HEK293 (cell line): ENCODE measurements at regions not wholly inside any gene's neighbourhood (a gene's known extent, or its start where the extent isn't known, plus 50 kb on each side); places are given as distances from the start of the nearest gene placed in this dataset.

ENCODE experiments used
- CTCF ChIA-PET: fragments of 350-600 bp; formaldehyde crosslinking; extraction: SDS; loops from one replicate; lab custom pipeline; 2021; ENCODE audit warnings: antibody characterized with exemption; lab: Yijun Ruan, JAX
- POLR2A ChIA-PET: fragments of 300-600 bp; formaldehyde crosslinking; extraction: SDS; loops from one replicate; lab custom pipeline; 2020; ENCODE audit warnings: antibody characterized with exemption, inconsistent platforms; lab: Yijun Ruan, JAX
- H3K27ac ChIP-seq: fragments of 200-500 bp; sonication (Bioruptor generic); 2 replicates; pipeline ENCODE4 v1.5.1; 2014; ENCODE audit warnings: low read depth, low read length, control low read depth, inconsistent platforms; ENCODE audit errors: extremely low read depth
- H3K36me3 ChIP-seq, 2 experiments: fragments of 200-500 bp in 1 of 2; sonication (Bioruptor generic) in 1 of 2; 1 replicate in 1 of 2; 2 replicates in 1 of 2; pipeline ENCODE4 v1.5.1; 2014 to 2017; ENCODE audit warnings: inconsistent platforms in 2 of 2, low read length in 2 of 2; ENCODE audit not compliant: control insufficient read depth in 2 of 2, insufficient read depth in 1 of 2
- H3K4me1 ChIP-seq: fragments of 200-500 bp; sonication (Bioruptor generic); 2 replicates; pipeline ENCODE4 v1.5.1; 2014; ENCODE audit warnings: mild to moderate bottlenecking, low read length, inconsistent platforms; ENCODE audit not compliant: control insufficient read depth, insufficient read depth
- H3K4me3 ChIP-seq: 2 replicates; pipeline ENCODE4 v1.5.1; 2011; ENCODE audit warnings: low read depth, mild to moderate bottlenecking, control low read depth, low read length, moderate library complexity
- H3K9me3 ChIP-seq: fragments of 200-500 bp; sonication (Bioruptor generic); 2 replicates; pipeline ENCODE4 v1.5.1; 2014; ENCODE audit warnings: low read depth, low read length, inconsistent platforms; ENCODE audit not compliant: control insufficient read depth, insufficient read depth
- BCL6B ChIP-seq: fragments of 450-650 bp; formaldehyde crosslinking; IDR thresholded peaks from 2 replicates; pipeline ENCODE4 v1.5.1; 2017; ENCODE audit warnings: missing biosample characterization, missing genetic modification characterization
- KLF1 ChIP-seq: fragments of 450-650 bp; formaldehyde crosslinking; IDR thresholded peaks from 2 replicates; pipeline ENCODE4 v1.5.1; 2016; ENCODE audit warnings: missing biosample characterization, missing genetic modification characterization
- KLF9 ChIP-seq: fragments of 450-650 bp; formaldehyde crosslinking; IDR thresholded peaks from 2 replicates; pipeline ENCODE4 v1.5.1; 2016; ENCODE audit warnings: missing biosample characterization, missing genetic modification characterization, low read depth
- OVOL3 ChIP-seq: fragments of 450-650 bp; formaldehyde crosslinking; IDR thresholded peaks from 2 replicates; pipeline ENCODE4 v1.5.1; 2016; ENCODE audit warnings: missing biosample characterization, missing genetic modification characterization
- PRDM10 ChIP-seq: fragments of 450-650 bp; formaldehyde crosslinking; IDR thresholded peaks from 2 replicates; pipeline ENCODE4 v1.5.1; 2016; ENCODE audit warnings: missing biosample characterization, missing genetic modification characterization
- REST ChIP-seq: fragments of 450-650 bp; formaldehyde crosslinking; IDR thresholded peaks from 2 replicates; pipeline ENCODE4 v1.5.1; 2016; ENCODE audit warnings: missing biosample characterization, missing genetic modification characterization
- SP7 ChIP-seq: fragments of 450-650 bp; formaldehyde crosslinking; IDR thresholded peaks from 2 replicates; pipeline ENCODE4 v1.5.1; 2016; ENCODE audit warnings: missing biosample characterization, missing genetic modification characterization
- YY2 ChIP-seq: fragments of 450-650 bp; formaldehyde crosslinking; IDR thresholded peaks from 2 replicates; pipeline ENCODE4 v1.5.1; 2016; ENCODE audit warnings: missing biosample characterization, missing genetic modification characterization
- ZBTB8A ChIP-seq: fragments of 450-650 bp; formaldehyde crosslinking; IDR thresholded peaks from 2 replicates; pipeline ENCODE4 v1.5.1; 2016; ENCODE audit warnings: missing biosample characterization, missing genetic modification characterization
- ZEB2 ChIP-seq: fragments of 450-650 bp; formaldehyde crosslinking; IDR thresholded peaks from 2 replicates; pipeline ENCODE4 v1.5.1; 2016; ENCODE audit warnings: missing biosample characterization, missing genetic modification characterization
- ZIC2 ChIP-seq: fragments of 450-650 bp; formaldehyde crosslinking; IDR thresholded peaks from 2 replicates; pipeline ENCODE4 v1.5.1; 2016; ENCODE audit warnings: missing biosample characterization, missing genetic modification characterization
- ZNF155 ChIP-seq: fragments of 450-650 bp; formaldehyde crosslinking; IDR thresholded peaks from 2 replicates; pipeline ENCODE4 v1.5.1; 2016; ENCODE audit warnings: missing biosample characterization, missing genetic modification characterization
- ZNF2 ChIP-seq: fragments of 450-650 bp; formaldehyde crosslinking; IDR thresholded peaks from 2 replicates; pipeline ENCODE4 v1.5.1; 2016; ENCODE audit warnings: missing biosample characterization, missing genetic modification characterization
- ZNF223 ChIP-seq: fragments of 450-650 bp; formaldehyde crosslinking; IDR thresholded peaks from 2 replicates; pipeline ENCODE4 v1.5.1; 2016; ENCODE audit warnings: missing biosample characterization, missing genetic modification characterization
- ZNF596 ChIP-seq: fragments of 450-650 bp; IDR thresholded peaks from 2 replicates; pipeline ENCODE4 v1.5.0; 2018; ENCODE audit warnings: missing biosample characterization, mild to moderate bottlenecking, missing genetic modification characterization, moderate library complexity
- ZNF785 ChIP-seq: fragments of 450-650 bp; formaldehyde crosslinking; IDR thresholded peaks from 2 replicates; pipeline ENCODE4 v1.5.1; 2016; ENCODE audit warnings: missing biosample characterization, missing genetic modification characterization
- TF ChIP-seq, protein P1 (sequence below): fragments of 450-650 bp; formaldehyde crosslinking; IDR thresholded peaks from 2 replicates; pipeline ENCODE4 v1.5.1; 2017; ENCODE audit warnings: missing biosample characterization, missing genetic modification characterization
- TF ChIP-seq, protein P2 (sequence below): fragments of 450-650 bp; formaldehyde crosslinking; IDR thresholded peaks from 2 replicates; pipeline ENCODE4 v1.5.1; 2016; ENCODE audit warnings: missing biosample characterization, missing genetic modification characterization

GRCh38 chr1:5648410-5649165 lies 343.6 kb downstream of the NPHP4 start:
- Histone ChIP-seq H3K4me3 (no peak overlapping the region), H3K27ac (no peak overlapping the region), H3K36me3 (no peaks in the 10 kb centered on the region), H3K9me3 (no peaks in the 10 kb centered on the region), H3K4me1 (no peaks in the 10 kb centered on the region)
- POLR2A ChIA-PET, result no interaction called here
- CTCF ChIA-PET, result interaction anchor here (1.7 kb wide), 1 partner anchor 97 kb away, joined by 3 read pairs; no protein-coding TSS in a partner anchor
- TF ChIP-seq ZNF785 (no peak), YY2 (tag by site-specific recombination) (no peak), OVOL3 (tag by site-specific recombination) (no peak), ZNF155 (tag by site-specific recombination) (no peak), ZBTB8A (tag by site-specific recombination) (no peak), REST (no peak), ZIC2 (no peak), BCL6B (no peak)
- TF ChIP-seq, protein P1, sequence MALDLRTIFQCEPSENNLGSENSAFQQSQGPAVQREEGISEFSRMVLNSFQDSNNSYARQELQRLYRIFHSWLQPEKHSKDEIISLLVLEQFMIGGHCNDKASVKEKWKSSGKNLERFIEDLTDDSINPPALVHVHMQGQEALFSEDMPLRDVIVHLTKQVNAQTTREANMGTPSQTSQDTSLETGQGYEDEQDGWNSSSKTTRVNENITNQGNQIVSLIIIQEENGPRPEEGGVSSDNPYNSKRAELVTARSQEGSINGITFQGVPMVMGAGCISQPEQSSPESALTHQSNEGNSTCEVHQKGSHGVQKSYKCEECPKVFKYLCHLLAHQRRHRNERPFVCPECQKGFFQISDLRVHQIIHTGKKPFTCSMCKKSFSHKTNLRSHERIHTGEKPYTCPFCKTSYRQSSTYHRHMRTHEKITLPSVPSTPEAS, result no peak

GRCh38 chr1:5647234-5647633 lies 345.0 kb downstream of the NPHP4 start:
- Histone ChIP-seq H3K4me1 (no peaks in the 10 kb centered on the region), H3K36me3 (no peaks in the 10 kb centered on the region), H3K9me3 (no peaks in the 10 kb centered on the region), H3K4me3 (no peak overlapping the region), H3K27ac (no peak overlapping the region)
- TF ChIP-seq, protein P2, sequence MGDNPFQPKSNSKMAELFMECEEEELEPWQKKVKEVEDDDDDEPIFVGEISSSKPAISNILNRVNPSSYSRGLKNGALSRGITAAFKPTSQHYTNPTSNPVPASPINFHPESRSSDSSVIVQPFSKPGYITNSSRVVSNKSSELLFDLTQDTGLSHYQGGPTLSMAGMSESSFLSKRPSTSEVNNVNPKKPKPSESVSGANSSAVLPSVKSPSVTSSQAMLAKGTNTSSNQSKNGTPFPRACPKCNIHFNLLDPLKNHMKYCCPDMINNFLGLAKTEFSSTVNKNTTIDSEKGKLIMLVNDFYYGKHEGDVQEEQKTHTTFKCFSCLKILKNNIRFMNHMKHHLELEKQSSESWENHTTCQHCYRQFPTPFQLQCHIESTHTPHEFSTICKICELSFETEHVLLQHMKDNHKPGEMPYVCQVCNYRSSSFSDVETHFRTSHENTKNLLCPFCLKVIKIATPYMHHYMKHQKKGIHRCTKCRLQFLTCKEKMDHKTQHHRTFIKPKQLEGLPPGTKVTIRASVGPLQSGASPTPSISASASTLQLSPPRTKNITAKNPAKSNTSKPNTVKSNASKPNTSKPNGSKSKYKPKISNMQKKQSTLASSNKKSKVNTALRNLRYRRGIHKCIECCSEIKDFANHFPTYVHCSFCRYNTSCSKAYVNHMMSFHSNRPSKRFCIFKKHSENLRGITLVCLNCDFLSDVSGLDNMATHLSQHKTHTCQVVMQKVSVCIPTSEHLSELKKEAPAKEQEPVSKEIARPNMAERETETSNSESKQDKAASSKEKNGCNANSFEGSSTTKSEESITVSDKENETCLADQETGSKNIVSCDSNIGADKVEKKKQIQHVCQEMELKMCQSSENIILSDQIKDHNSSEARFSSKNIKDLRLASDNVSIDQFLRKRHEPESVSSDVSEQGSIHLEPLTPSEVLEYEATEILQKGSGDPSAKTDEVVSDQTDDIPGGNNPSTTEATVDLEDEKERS (tag by site-specific recombination), result no peak
- TF ChIP-seq SP7 (no peak), ZEB2 (no peak), PRDM10 (tag by site-specific recombination) (no peak), ZNF785 (no peak), ZNF2 (tag by site-specific recombination) (no peak), KLF1 (tag by site-specific recombination) (no peak), ZNF596 (no peak), KLF9 (tag by site-specific recombination) (no peak), ZNF223 (tag by site-specific recombination) (no peak)
- POLR2A ChIA-PET, result no interaction called here
- CTCF ChIA-PET, result no interaction called here
